Neuronal stem cell (in vitro differentiated cells): ENCODE measurements at regions not wholly inside any gene's neighbourhood (a gene's known extent, or its start where the extent isn't known, plus 50 kb on each side); places are given as distances from the start of the nearest gene placed in this dataset.

Experiments used
- DNase-seq: peaks from one replicate; pipeline ENCODE4 v3.0.0-alpha.2; 2013; ENCODE audit warnings: low spot score
- H2AFZ ChIP-seq: one replicate; pipeline ENCODE4 v1.6.1; 2013; ENCODE audit warnings: mild to moderate bottlenecking, low read length, inconsistent platforms
- H2AK5ac ChIP-seq: 2 replicates; pipeline ENCODE4 v1.6.1; 2013; ENCODE audit warnings: low read depth, mild to moderate bottlenecking, inconsistent platforms, low read length, moderate library complexity, mixed read lengths
- H2BK120ac ChIP-seq: 2 replicates; pipeline ENCODE4 v1.6.1; 2013; ENCODE audit warnings: low read depth, mild to moderate bottlenecking, inconsistent platforms, low read length, moderate library complexity, mixed read lengths
- H2BK12ac ChIP-seq: one replicate; pipeline ENCODE4 v1.6.1; 2013; ENCODE audit warnings: low read length, inconsistent platforms
- H2BK15ac ChIP-seq: 2 replicates; pipeline ENCODE4 v1.6.1; 2013; ENCODE audit warnings: mild to moderate bottlenecking, low read length, inconsistent platforms, mixed read lengths
- H2BK5ac ChIP-seq: one replicate; pipeline ENCODE4 v1.6.1; 2013; ENCODE audit warnings: inconsistent platforms, mild to moderate bottlenecking, low read length, moderate library complexity
- H3K14ac ChIP-seq: one replicate; pipeline ENCODE4 v1.6.1; 2013; ENCODE audit warnings: low read length, inconsistent platforms
- H3K18ac ChIP-seq: 2 replicates; pipeline ENCODE4 v1.6.1; 2013; ENCODE audit warnings: low read length, inconsistent platforms
- H3K23ac ChIP-seq: 2 replicates; pipeline ENCODE4 v1.6.1; 2013; ENCODE audit warnings: low read depth, mild to moderate bottlenecking, mixed read lengths, low read length, inconsistent platforms; ENCODE audit not compliant: poor library complexity
- H3K27ac ChIP-seq: replicated peaks from 3 replicates; pipeline ENCODE4 v1.5.1; 2013; ENCODE audit warnings: low read length, inconsistent platforms
- H3K27me3 ChIP-seq, 3 experiments: 2 replicates each; pipeline ENCODE4 v1.6.1; 2013; ENCODE audit warnings: low read length in 3 of 3, mild to moderate bottlenecking in 2 of 3, inconsistent platforms in 1 of 3, low read depth in 1 of 3, mixed read lengths in 1 of 3, moderate library complexity in 1 of 3; ENCODE audit not compliant: control insufficient read depth in 3 of 3, insufficient read depth in 3 of 3
- H3K36me3 ChIP-seq, 2 donors: replicated peaks in 1 of 2; 2 replicates each; pipeline ENCODE4 v1.6.1; 2013; ENCODE audit warnings: low read length in 2 of 2; ENCODE audit not compliant: control insufficient read depth in 2 of 2, insufficient read depth in 2 of 2
- H3K4ac ChIP-seq: 2 replicates; pipeline ENCODE4 v1.6.1; 2013; ENCODE audit warnings: inconsistent platforms, mild to moderate bottlenecking, low read length, moderate library complexity
- H3K4me1 ChIP-seq, 2 donors: 1 replicate in 1 of 2; 2 replicates in 1 of 2; pipeline ENCODE4 v1.6.1; 2013; ENCODE audit warnings: low read length in 2 of 2, low read depth in 1 of 2; ENCODE audit not compliant: control insufficient read depth in 2 of 2, insufficient read depth in 1 of 2
- H3K4me2 ChIP-seq: one replicate; pipeline ENCODE4 v1.6.1; 2013; ENCODE audit warnings: mild to moderate bottlenecking, low read length, inconsistent platforms; ENCODE audit not compliant: insufficient read depth, poor library complexity, severe bottlenecking
- H3K4me3 ChIP-seq, 2 donors: 2 replicates each; pipeline ENCODE4 v1.5.1; 2013; ENCODE audit warnings: low read length in 2 of 2, mild to moderate bottlenecking in 2 of 2, inconsistent platforms in 1 of 2, moderate library complexity in 1 of 2
- H3K79me1 ChIP-seq: one replicate; pipeline ENCODE4 v1.6.1; 2013; ENCODE audit warnings: low read depth, mild to moderate bottlenecking, inconsistent platforms, low read length, moderate library complexity
- H3K9ac ChIP-seq: one replicate; pipeline ENCODE4 v1.6.1; 2013; ENCODE audit warnings: mild to moderate bottlenecking, low read depth, low read length, inconsistent platforms; ENCODE audit not compliant: poor library complexity
- H3K9me3 ChIP-seq, 2 donors: replicated peaks in 1 of 2; 2 replicates each; pipeline versions ENCODE3 to v1.6.1; 2013; ENCODE audit warnings: low read length in 2 of 2, mild to moderate bottlenecking in 2 of 2, inconsistent platforms in 1 of 2, low read depth in 1 of 2, mixed read lengths in 1 of 2, moderate library complexity in 1 of 2; ENCODE audit not compliant: control insufficient read depth in 2 of 2, insufficient read depth in 1 of 2
- H4K8ac ChIP-seq: one replicate; pipeline ENCODE4 v1.6.1; 2013; ENCODE audit warnings: low read depth, mild to moderate bottlenecking, inconsistent platforms, low read length, moderate library complexity
- H4K91ac ChIP-seq: one replicate; pipeline ENCODE4 v1.6.1; 2013; ENCODE audit warnings: low read length, low read depth, mild to moderate bottlenecking, inconsistent platforms; ENCODE audit not compliant: poor library complexity
- WGBS, 2 donors: extraction: QIAGEN DNeasy Blood & Tissue Kit; methylation state at CpG; one replicate each; pipeline ENCODE4 v1.1.7; 2013; ENCODE audit warnings: missing lambda C conversion rate in 2 of 2, mixed read lengths in 1 of 2; ENCODE audit not compliant: insufficient read length in 2 of 2, insufficient replicate concordance in 1 of 2; ENCODE audit errors: extremely low coverage in 2 of 2; 5-methylcytosine and 5-hydroxymethylcytosine counted together

DNA sequence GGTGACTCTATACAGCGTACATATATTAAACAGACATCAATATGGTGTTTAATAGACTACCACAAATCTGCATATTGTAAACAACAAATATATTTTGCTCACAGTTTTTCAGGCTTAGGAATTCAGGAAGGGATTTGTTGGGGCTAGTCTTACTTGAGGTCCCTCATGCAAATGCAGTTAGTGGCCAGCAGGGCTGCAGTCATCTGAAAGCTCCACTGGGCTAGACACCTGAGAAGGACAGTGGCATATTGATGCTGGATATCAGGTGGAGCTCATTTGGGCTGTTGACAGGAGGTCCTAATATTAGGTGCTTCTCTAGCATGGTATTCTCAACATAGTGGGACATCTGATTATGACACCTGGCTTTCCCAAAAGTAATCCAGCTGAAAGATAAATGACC lies 493.8 kb upstream of the PABPC4L start:
- H3K18ac ChIP-seq, result no peak overlapping the region
- H3K4ac ChIP-seq, result no peak overlapping the region
- H3K79me1 ChIP-seq, result no peaks in the 10 kb centered on the region
- no peak overlapping the region for H3K27ac ChIP-seq
- H3K23ac ChIP-seq, result no peak overlapping the region
- no peak overlapping the region for H4K91ac ChIP-seq
- H3K36me3 ChIP-seq, result no peaks in the 10 kb centered on the region
- no peak overlapping the region for H2BK15ac ChIP-seq
- no peak overlapping the region for H3K4me2 ChIP-seq
- no peaks in the 10 kb centered on the region for H3K27me3 ChIP-seq
- H3K4me1 ChIP-seq, result no peaks in the 10 kb centered on the region
- H4K8ac ChIP-seq, result no peak overlapping the region
- H3K9ac ChIP-seq, result no peak overlapping the region
- H2AK5ac ChIP-seq, result no peak overlapping the region
- DNase-seq, result no peak
- H2BK12ac ChIP-seq, result no peak overlapping the region
- no peak overlapping the region for H2BK5ac ChIP-seq
- no peak overlapping the region for H2BK120ac ChIP-seq
- H3K4me3 ChIP-seq, result no peak overlapping the region
- no peak overlapping the region for H3K14ac ChIP-seq
- no peak overlapping the region for H2AFZ ChIP-seq
- no CpG with 5 or more reads among the region's 1 CpG for WGBS, 2 donors
- H3K9me3 ChIP-seq, result no peaks in the 10 kb centered on the region

DNA sequence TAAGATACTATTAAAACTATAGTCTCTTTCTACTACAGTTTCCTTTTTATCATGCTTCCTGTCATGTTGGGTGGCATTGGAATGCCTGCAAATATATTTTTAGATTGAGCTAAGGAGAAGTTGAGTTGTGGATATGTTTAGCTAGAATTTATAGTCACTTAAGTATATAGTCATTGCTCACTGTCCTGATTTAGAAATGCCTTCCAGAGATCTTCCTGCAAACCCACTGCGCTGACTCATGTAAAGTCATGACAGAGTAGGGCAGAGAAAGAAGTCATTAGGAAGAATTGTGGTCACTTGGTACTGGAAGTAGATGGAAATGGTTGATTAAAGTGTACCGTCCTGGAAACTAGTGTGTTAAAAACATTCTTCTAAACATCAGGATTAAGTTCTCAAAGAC lies 490.3 kb upstream of the PABPC4L start:
- Histone ChIP-seq H2AK5ac (no peak overlapping the region), H3K14ac (no peak overlapping the region), H3K4me1 (no peaks in the 10 kb centered on the region), H3K36me3 (no peaks in the 10 kb centered on the region), H2BK120ac (no peak overlapping the region), H4K91ac (no peak overlapping the region), H3K9ac (no peak overlapping the region), H3K79me1 (no peaks in the 10 kb centered on the region), H4K8ac (no peak overlapping the region), H3K27me3 (no peaks in the 10 kb centered on the region), H2BK15ac (no peak overlapping the region), H3K4ac (no peak overlapping the region), H2BK12ac (no peak overlapping the region), H2AFZ (no peak overlapping the region), H3K18ac (no peak overlapping the region), H3K9me3 (peaks cover 0 to 5% of the 10 kb centered on the region in 2 donors), H2BK5ac (no peak overlapping the region), H3K27ac (no peak overlapping the region), H3K4me2 (no peak overlapping the region), H3K23ac (no peak overlapping the region), H3K4me3 (no peak overlapping the region)
- no peak for DNase-seq
- no CpG with 5 or more reads among the region's 2 CpGs for WGBS, 2 donors

DNA sequence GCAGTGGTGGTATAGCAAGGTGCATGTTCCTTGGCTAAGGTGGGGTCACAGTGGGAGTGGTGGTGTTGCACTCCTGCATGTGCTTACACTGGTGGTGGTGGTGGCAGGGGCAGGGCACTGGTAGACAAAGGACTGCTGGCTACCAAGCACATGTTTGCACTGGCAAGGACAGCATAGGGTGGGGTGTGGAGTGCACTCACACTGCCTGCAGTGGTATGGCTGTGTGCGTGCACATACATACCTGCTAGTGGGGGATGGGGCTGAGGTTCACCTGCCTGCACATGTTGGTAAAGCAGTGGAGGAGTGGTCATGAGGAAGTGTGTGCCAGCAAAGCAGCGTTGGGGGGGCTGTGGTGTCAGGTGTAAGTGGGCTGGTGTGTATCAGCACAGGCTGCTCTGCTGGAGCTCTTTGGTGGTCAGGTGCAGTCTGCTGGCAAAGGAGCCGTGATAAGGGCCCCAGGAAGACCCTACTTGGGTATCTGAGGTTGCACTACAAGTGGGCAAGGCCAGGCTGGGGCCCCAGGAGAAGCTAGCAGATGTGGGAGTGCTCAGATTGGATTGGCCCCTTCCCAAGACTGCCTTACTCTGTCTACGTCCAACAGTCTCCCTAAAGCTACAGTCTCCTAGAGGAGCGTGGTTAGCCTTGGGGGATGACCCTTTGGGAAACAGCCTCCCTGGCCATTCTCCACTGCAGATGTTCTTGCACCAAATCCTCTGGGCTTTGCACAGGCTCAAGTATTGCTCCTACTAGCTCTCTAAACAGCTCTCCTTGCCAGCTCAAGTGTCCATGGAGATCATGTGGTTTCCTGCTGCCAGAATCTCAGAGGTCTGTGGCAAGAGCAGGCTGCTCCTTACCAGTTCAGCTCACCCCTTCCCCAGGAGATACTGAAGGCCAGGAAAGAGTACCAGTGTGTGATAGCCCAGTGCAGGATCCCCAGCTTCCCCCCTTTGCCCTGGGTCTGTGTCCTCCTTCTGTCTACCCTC lies 486.3 kb upstream of the PABPC4L start:
- Histone ChIP-seq H2BK12ac (no peak overlapping the region), H3K4me1 (no peaks in the 10 kb centered on the region), H3K23ac (peak overlapping the region; percentile 52), H3K36me3 (no peaks in the 10 kb centered on the region), H4K8ac (no peak overlapping the region), H3K9ac (no peak overlapping the region), H2BK120ac (no peak overlapping the region), H3K4me3 (no peak overlapping the region), H3K18ac (peak overlapping the region; percentile 62), H3K4ac (no peak overlapping the region), H2AK5ac (no peak overlapping the region), H2AFZ (peak overlapping the region; percentile 59), H3K79me1 (no peaks in the 10 kb centered on the region), H2BK15ac (no peak overlapping the region), H3K4me2 (no peak overlapping the region), H3K27me3 (no peaks in the 10 kb centered on the region), H4K91ac (no peak overlapping the region), H3K27ac (no peak overlapping the region), H3K9me3 (peaks cover 0 to 10% of the 10 kb centered on the region in 2 donors), H2BK5ac (no peak overlapping the region), H3K14ac (no peak overlapping the region)
- no peak for DNase-seq
- no CpG with 5 or more reads among the region's 5 CpGs for WGBS, 2 donors

DNA sequence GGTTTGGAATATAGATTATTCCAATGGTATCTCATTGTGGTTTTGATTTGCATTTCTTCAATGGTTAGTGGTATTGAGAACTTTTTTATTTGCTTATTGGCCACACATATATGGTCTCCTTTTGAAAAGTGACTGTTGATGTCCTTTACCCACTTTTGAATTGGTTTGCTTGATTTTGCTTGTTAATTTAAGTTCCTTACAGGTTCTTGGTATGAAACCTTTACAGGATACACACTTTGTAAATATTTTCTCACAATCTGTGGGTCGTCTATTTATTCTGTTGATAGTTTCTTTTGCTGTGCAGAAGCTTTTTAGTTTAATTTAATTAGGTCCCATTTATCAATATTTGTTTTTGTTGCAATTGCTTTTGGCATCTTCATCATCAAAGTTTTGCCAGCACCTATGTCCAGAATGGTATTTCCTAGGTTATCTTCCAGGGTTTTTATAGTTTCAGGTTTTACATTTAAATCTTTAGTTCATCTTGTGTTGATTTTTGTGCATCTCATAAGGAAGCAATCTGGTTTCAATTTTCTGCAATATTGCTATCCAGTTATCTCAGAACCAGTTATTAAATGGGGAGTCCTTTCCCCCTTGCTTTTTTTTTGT lies 475.7 kb upstream of the PABPC4L start:
- Histone ChIP-seq H4K8ac (no peak overlapping the region), H3K36me3 (no peaks in the 10 kb centered on the region), H3K27ac (no peak overlapping the region), H3K4me1 (no peaks in the 10 kb centered on the region), H2BK120ac (no peak overlapping the region), H3K23ac (no peak overlapping the region), H3K9me3 (no peaks in the 10 kb centered on the region), H2AK5ac (no peak overlapping the region), H3K79me1 (no peaks in the 10 kb centered on the region), H3K14ac (no peak overlapping the region), H3K18ac (no peak overlapping the region), H2BK15ac (no peak overlapping the region), H3K4ac (no peak overlapping the region), H2BK12ac (no peak overlapping the region), H2BK5ac (no peak overlapping the region), H3K9ac (no peak overlapping the region), H3K4me2 (no peak overlapping the region), H3K27me3 (no peaks in the 10 kb centered on the region), H3K4me3 (no peak overlapping the region), H2AFZ (no peak overlapping the region), H4K91ac (no peak overlapping the region)
- no CpG with 5 or more reads among the region's 1 CpG for WGBS, 2 donors
- no peak for DNase-seq
